ENCODE measurements at regions not wholly inside any gene's neighbourhood (a gene's known extent, or its start where the extent isn't known, plus 50 kb on each side); places are given as distances from the start of the nearest gene placed in this dataset.
A peak's percentile ranks its signal among the peaks of the same experiment; 100 is the strongest.
"Not testable (repeated sequence)": the region's sequence is repeated elsewhere in the genome, so short reads cannot be mapped to it uniquely, and the experiment has no call there.

- DNase-seq, result peak; percentile 28
- not testable (repeated sequence) for H3K27me3 Mint-ChIP-seq (ENCODE audit: low read depth, poor library complexity); H3K27ac Mint-ChIP-seq; H3K36me3 Mint-ChIP-seq (ENCODE audit: low read depth); H3K4me3 Mint-ChIP-seq; H3K4me1 Mint-ChIP-seq
- H3K9me3 Mint-ChIP-seq, result peaks cover 19% of the 10 kb centered on the region
These were observed 60.5 kb downstream of the AREG start for GRCh38 chr4:74505355-74505978.

- peaks cover 21% of the 10 kb centered on the region for H3K9me3 Mint-ChIP-seq
- H3K4me1 Mint-ChIP-seq; DNase-seq; H3K36me3 Mint-ChIP-seq (ENCODE audit: low read depth); H3K27ac Mint-ChIP-seq; H3K4me3 Mint-ChIP-seq; H3K27me3 Mint-ChIP-seq (ENCODE audit: low read depth, poor library complexity): not testable (repeated sequence)
These were observed 64.4 kb downstream of the AREG start for GRCh38 chr4:74509363-74509762.

DNA sequence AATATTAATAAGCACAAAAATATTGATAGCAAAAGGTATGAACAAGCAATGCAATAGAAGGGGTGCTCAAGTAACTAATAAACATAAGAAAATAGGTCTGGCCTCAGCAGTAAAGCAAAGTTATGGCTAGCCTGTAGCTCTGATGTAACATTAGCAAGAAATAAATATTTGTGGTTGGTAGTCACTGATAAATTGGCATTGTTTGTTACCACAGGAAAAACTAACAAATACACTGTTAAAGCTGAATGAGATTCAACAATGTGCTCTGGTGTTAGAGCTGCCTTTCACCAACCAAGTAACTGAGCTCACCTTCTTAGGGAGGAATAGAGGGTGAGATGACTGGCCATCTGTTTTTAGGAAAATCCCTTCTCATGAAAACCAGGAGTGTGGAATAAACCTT, 71.4 kb downstream of the AREG start:
- Mint-ChIP-seq H3K36me3 (ENCODE audit: low read depth) (no peaks in the 10 kb centered on the region), H3K27ac (no peak overlapping the region), H3K27me3 (ENCODE audit: low read depth, poor library complexity) (peaks cover 4% of the 10 kb centered on the region), H3K4me1 (no peaks in the 10 kb centered on the region), H3K9me3 (no peaks in the 10 kb centered on the region), H3K4me3 (no peak overlapping the region)
- TF ChIP-seq, protein P1, sequence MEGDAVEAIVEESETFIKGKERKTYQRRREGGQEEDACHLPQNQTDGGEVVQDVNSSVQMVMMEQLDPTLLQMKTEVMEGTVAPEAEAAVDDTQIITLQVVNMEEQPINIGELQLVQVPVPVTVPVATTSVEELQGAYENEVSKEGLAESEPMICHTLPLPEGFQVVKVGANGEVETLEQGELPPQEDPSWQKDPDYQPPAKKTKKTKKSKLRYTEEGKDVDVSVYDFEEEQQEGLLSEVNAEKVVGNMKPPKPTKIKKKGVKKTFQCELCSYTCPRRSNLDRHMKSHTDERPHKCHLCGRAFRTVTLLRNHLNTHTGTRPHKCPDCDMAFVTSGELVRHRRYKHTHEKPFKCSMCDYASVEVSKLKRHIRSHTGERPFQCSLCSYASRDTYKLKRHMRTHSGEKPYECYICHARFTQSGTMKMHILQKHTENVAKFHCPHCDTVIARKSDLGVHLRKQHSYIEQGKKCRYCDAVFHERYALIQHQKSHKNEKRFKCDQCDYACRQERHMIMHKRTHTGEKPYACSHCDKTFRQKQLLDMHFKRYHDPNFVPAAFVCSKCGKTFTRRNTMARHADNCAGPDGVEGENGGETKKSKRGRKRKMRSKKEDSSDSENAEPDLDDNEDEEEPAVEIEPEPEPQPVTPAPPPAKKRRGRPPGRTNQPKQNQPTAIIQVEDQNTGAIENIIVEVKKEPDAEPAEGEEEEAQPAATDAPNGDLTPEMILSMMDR (IDR thresholded peaks at IDR 0.05), result no peak
- no peak for DNase-seq

GRCh38 chr4:74517996-74518395, 73.1 kb downstream of the AREG start:
- TF ChIP-seq, protein P1 (IDR thresholded peaks at IDR 0.05), result no peak
- Mint-ChIP-seq H3K4me3 (no peak overlapping the region), H3K27ac (no peak overlapping the region), H3K27me3 (ENCODE audit: low read depth, poor library complexity) (peaks cover 4% of the 10 kb centered on the region), H3K4me1 (no peaks in the 10 kb centered on the region), H3K36me3 (ENCODE audit: low read depth) (no peaks in the 10 kb centered on the region), H3K9me3 (no peaks in the 10 kb centered on the region)
- no peak for DNase-seq

- no peaks in the 10 kb centered on the region for H3K36me3 Mint-ChIP-seq (ENCODE audit: low read depth)
- H3K27me3 Mint-ChIP-seq (ENCODE audit: low read depth, poor library complexity), result peaks cover 4% of the 10 kb centered on the region
These were observed 77.5 kb downstream of the AREG start for GRCh38 chr4:74522251-74522991.

GRCh38 chr4:74523096-74523495, 78.2 kb downstream of the AREG start:
- TF ChIP-seq, protein P1 (IDR thresholded peaks at IDR 0.05), result no peak
- Mint-ChIP-seq H3K27ac (no peak overlapping the region), H3K27me3 (ENCODE audit: low read depth, poor library complexity) (no peaks in the 10 kb centered on the region), H3K9me3 (no peaks in the 10 kb centered on the region), H3K4me3 (no peak overlapping the region), H3K36me3 (ENCODE audit: low read depth) (no peaks in the 10 kb centered on the region), H3K4me1 (no peaks in the 10 kb centered on the region)
- no peak for DNase-seq

More at GRCh38 chr4:74522251-74522991, 77.5 kb downstream of the AREG start:
- Mint-ChIP-seq H3K27ac (no peak overlapping the region), H3K4me1 (no peaks in the 10 kb centered on the region), H3K9me3 (no peaks in the 10 kb centered on the region), H3K4me3 (no peak overlapping the region)
- TF ChIP-seq, protein P1 (IDR thresholded peaks at IDR 0.05), result no peak
- DNase-seq, result no peak

- TF ChIP-seq, protein P1 (IDR thresholded peaks at IDR 0.05), result no peak
- no peak for DNase-seq
- no peaks in the 10 kb centered on the region for H3K36me3 Mint-ChIP-seq (ENCODE audit: low read depth)
- H3K9me3 Mint-ChIP-seq, result no peaks in the 10 kb centered on the region
- no peak overlapping the region for H3K4me3 Mint-ChIP-seq
- no peak overlapping the region for H3K27ac Mint-ChIP-seq
- no peaks in the 10 kb centered on the region for H3K27me3 Mint-ChIP-seq (ENCODE audit: low read depth, poor library complexity)
- H3K4me1 Mint-ChIP-seq, result no peaks in the 10 kb centered on the region
These were observed 80.0 kb downstream of the AREG start for GRCh38 chr4:74524985-74525384.
